ENCODE measurements at regions not wholly inside any gene's neighbourhood (a gene's known extent, or its start where the extent isn't known, plus 50 kb on each side); places are given as distances from the start of the nearest gene placed in this dataset.

- TF ChIP-seq CTCF (IDR thresholded peaks at IDR 0.05): peak in 4 of 6 experiments; percentile 42 to 52 (median 48)
- TF ChIP-seq POLR2A (IDR thresholded peaks at IDR 0.05): no peak
These were observed 610.4 kb downstream of the IPMK start for GRCh38 chr10:57657164-57657765.

Data from esophagus squamous epithelium (tissue), 4 donors.